Astrocyte of the cerebellum (primary cell): ENCODE measurements at regions not wholly inside any gene's neighbourhood (a gene's known extent, or its start where the extent isn't known, plus 50 kb on each side); places are given as distances from the start of the nearest gene placed in this dataset.
"Not testable (repeated sequence)": the region's sequence is repeated elsewhere in the genome, so short reads cannot be mapped to it uniquely, and the experiment has no call there.

Experiments
- DNase-seq: peaks from one replicate; pipeline ENCODE4 v3.0.0-alpha.2; 2011; ENCODE audit warnings: low read depth
- H3K4me3 ChIP-seq: 2 replicates; pipeline ENCODE4 v1.5.1; 2011; ENCODE audit warnings: mild to moderate bottlenecking, low read depth, low read length, moderate library complexity
- in situ Hi-C: cut with HindIII; loops from 2 replicates; pipeline ENCODE4 v1.10.0; 2017; ENCODE audit warnings: low sequenced_read_pairs

DNA sequence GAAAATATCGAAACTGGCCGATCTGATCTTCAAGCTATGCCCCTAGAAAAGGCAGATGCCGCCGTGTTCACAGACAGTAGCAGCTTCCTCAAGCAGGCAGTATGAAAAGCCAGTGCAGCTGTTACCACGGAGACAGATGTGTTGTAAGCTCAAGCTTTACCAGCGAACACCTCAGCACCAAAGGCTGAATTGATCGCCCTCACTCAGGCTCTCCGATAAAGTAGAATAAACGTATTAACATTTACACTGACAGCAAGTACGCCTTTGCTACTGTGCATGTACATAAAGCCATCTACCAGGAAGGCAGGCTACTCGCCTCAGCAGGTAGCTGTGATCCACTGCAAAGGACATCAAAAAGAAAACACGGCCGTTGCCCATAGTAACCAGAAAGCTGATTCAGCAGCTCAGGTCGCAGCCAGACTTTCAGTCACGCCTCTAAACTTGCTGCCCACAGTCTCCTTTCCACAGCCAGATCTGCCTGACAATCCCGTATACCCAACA, 122.8 kb upstream of the DEFB108B start:
- in situ Hi-C loops, H3K4me3 ChIP-seq: not testable (repeated sequence)
- peak; percentile 1 for DNase-seq

- in situ Hi-C loops, DNase-seq, H3K4me3 ChIP-seq: not testable (repeated sequence)
Observed at GRCh38 chr11:71710701-71711385, 122.2 kb upstream of the DEFB108B start.

DNA sequence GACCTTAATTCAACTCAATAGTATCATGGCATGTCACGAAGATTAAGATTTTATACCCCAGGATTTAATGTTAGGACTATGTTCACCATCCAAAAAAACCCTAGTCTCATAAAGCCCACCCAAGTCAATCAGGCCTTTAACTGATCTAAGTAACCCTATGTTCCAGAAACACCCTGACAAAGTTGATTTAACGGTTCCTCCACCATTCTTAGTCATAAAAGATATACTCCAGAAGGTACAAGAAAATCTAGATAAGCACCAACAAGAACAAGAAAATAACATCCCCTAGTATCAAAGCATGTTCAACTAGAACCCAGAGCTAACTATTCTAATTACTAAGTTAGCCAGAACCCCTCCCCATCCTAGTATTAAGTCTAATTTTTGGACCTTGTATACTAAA, 120.7 kb upstream of the DEFB108B start:
- DNase-seq, H3K4me3 ChIP-seq, in situ Hi-C loops: not testable (repeated sequence)

DNA sequence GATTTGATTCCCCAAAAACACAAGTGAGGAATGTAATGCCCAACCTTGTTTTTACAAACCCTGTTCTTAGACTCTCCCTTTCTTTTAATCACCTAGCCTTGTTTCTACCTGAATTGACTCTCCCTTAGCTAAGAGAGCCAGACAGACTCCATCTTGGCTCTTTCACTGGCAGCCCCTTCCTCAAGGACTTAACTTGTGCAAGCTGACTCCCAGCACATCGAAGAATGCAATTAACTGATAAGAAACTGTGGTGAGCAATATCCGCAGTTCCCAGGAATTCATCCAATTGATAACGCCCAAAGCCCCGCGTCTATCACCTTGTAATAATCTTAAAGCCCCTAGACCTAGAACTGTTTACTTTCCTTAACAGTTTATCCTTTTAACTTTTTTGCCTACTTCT, 120.2 kb upstream of the DEFB108B start:
- DNase-seq, H3K4me3 ChIP-seq, in situ Hi-C loops: not testable (repeated sequence)

- in situ Hi-C loops, DNase-seq, H3K4me3 ChIP-seq: not testable (repeated sequence)
Observed at GRCh38 chr11:71714510-71714909, 118.5 kb upstream of the DEFB108B start.

- in situ Hi-C loops, DNase-seq, H3K4me3 ChIP-seq: not testable (repeated sequence)
Observed at GRCh38 chr11:71721840-71722239, 111.2 kb upstream of the DEFB108B start.

GRCh38 chr11:71723991-71724390, 109.0 kb upstream of the DEFB108B start:
- in situ Hi-C loops, DNase-seq, H3K4me3 ChIP-seq: not testable (repeated sequence)

GRCh38 chr11:71730748-71731147, 102.3 kb upstream of the DEFB108B start:
- DNase-seq, in situ Hi-C loops, H3K4me3 ChIP-seq: not testable (repeated sequence)

GRCh38 chr11:71734368-71734767, 98.6 kb upstream of the DEFB108B start:
- in situ Hi-C loops, H3K4me3 ChIP-seq, DNase-seq: not testable (repeated sequence)

DNA sequence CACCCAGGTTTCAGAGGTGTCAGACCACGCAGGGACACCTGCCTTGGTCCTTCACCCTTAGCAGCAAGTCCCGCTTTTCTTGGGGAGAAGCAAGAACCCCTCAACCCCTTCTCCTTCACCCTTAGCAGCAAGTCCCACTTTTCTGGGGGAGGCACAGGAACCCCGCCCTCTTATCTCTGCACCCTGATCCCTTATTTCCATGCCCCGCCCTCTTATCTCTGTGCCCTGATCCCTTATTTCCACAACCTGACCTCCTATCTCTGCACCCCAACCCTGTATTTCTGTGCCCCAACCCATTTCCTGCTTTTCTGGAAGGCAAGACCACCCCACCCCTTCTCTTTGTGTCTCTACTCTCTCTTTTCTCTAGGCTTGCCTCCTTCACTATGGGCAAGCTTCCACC, 94.7 kb upstream of the DEFB108B start:
- H3K4me3 ChIP-seq, DNase-seq, in situ Hi-C loops: not testable (repeated sequence)

DNA sequence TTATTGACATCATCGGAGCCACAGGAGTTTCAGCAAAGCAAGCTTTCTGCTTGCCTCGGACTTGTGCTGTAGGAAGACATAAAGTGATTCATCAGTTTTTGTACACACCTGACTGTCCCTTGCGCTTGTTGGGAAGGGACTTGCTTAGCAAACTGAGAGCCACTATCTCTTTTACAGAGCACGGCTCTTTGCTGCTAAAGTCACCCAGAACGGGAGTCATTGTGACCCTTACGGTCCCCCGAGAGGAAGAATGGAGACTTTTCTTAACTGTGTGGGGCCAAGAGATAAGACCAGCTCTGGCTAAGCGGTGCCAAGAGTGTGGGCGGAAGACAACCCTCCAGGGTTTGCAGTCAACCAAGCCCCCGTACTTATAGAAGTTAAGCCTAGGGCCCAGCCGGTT, 89.6 kb upstream of the DEFB108B start:
- H3K4me3 ChIP-seq, DNase-seq, in situ Hi-C loops: not testable (repeated sequence)

DNA sequence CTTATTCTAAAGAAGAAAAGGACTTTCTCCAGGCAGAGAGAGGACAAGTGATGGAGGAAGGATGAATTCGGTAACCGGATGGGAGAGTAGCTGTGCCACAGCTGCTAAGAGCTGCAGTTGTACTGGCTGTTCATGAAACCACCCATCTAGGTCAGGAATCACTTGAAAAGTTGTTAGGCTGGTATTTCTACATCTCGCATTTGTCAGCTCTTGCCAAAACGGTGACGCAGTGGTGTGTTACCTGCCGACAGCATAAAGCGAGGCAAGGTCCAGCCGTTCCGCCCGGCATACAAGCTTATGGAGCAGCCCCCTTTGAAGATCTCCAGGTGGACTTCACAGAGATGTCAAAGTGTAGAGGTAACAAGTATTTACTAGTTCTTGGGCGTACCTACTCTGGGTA, 87.3 kb upstream of the DEFB108B start:
- H3K4me3 ChIP-seq, in situ Hi-C loops, DNase-seq: not testable (repeated sequence)

DNA sequence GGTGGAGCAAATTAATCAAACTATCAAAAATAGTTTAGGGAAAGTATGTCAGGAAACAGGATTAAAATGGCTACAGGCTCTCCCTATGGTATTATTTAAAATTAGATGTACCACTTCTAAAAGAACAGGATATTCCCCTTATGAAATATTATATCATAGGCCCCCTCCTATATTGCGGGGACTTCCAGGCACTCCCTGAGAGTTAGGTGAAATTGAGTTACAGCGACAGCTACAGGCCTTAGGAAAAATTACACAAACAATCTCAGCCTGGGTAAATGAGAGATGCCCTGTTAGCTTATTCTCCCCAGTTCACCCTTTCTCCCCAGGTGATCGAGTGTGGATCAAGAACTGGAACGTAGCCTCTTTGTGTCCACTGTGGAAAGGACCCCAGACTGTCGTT, 86.7 kb upstream of the DEFB108B start:
- H3K4me3 ChIP-seq, in situ Hi-C loops: not testable (repeated sequence)

DNA sequence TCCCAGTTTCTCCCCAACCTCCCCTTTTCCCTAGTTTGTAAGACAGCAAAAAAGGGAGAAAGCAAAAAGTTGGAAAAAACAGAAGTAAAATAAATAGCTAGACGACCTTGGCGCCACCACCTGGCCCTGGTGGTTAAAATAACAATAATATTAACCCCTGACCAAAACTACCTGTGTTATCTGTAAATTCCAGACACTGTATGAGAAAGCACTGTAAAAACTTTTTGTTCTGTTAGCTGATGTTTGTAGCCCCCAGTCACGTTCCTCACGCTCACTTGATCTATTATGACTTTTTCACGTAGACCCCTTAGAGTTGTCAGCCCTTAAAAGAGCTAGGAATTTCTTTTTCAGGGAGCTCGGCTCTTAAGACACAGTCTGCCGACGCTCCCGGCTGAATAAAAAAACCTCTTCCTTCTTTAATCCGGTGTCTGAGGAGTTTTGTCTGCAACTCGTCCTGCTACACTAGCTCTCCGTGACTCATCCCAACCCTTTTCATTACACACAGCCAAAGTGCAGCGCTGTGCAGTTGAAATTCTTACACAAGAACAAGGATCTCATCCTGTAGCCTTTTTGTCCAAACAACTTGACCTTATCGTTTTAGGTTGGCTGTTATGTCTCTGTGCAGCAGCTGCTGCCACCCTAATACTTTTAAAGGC, 83.9 kb upstream of the DEFB108B start:
- DNase-seq, H3K4me3 ChIP-seq, in situ Hi-C loops: not testable (repeated sequence)

More for the DNA sequence above, 86.7 kb upstream of the DEFB108B start:
- not testable (repeated sequence) for DNase-seq

- DNase-seq, H3K4me3 ChIP-seq, in situ Hi-C loops: not testable (repeated sequence)
Observed at GRCh38 chr11:71750908-71751307, 82.1 kb upstream of the DEFB108B start.

GRCh38 chr11:71764695-71765491, 68.1 kb upstream of the DEFB108B start:
- in situ Hi-C loops, DNase-seq, H3K4me3 ChIP-seq: not testable (repeated sequence)

DNA sequence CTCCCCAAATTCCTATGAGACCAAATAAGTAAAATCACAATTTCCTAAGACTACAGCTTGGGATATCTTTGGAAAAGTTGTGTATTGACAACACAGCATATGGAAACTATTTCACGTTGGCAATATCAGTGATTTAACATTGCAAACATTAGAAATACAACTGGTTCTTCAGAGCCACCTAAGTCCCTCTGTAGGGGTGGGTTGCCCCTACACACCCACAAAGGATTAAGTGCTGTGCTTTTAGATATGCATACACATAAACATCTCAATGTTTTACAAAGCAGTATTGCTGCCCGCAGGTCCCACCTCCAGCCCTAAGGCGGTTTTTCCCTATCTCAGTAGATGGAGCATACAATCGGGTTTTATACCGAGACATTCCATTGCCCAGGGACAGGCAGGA, 66.0 kb upstream of the DEFB108B start:
- in situ Hi-C loops, DNase-seq, H3K4me3 ChIP-seq: not testable (repeated sequence)
